ENCODE measurements at regions not wholly inside any gene's neighbourhood (a gene's known extent, or its start where the extent isn't known, plus 50 kb on each side); places are given as distances from the start of the nearest gene placed in this dataset.

DNA sequence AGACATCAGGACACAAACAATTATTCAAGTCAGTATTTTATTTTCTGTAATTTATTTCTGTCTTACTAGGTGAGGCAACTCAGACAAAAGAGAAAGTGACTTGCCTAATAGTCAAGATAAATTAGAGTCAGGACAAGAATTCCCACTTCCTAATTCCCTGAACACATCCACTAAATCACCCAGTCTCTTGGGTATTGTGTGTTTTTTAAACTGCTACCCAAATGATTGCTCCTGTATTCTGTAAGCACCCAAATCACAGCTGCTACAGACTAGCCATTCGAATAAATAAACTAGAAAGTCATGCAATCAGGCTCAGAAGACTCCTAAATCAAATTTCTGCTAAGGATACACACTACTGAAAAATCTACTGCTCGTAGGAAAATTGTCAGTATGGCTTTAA lies 263.0 kb downstream of the DUSP6 start:
- TF ChIP-seq, protein P1, sequence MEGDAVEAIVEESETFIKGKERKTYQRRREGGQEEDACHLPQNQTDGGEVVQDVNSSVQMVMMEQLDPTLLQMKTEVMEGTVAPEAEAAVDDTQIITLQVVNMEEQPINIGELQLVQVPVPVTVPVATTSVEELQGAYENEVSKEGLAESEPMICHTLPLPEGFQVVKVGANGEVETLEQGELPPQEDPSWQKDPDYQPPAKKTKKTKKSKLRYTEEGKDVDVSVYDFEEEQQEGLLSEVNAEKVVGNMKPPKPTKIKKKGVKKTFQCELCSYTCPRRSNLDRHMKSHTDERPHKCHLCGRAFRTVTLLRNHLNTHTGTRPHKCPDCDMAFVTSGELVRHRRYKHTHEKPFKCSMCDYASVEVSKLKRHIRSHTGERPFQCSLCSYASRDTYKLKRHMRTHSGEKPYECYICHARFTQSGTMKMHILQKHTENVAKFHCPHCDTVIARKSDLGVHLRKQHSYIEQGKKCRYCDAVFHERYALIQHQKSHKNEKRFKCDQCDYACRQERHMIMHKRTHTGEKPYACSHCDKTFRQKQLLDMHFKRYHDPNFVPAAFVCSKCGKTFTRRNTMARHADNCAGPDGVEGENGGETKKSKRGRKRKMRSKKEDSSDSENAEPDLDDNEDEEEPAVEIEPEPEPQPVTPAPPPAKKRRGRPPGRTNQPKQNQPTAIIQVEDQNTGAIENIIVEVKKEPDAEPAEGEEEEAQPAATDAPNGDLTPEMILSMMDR (conservative IDR thresholded peaks at IDR 0.05; ENCODE audit: low read length), result no peak
- TF ChIP-seq EZH2phosphoT487 (IDR thresholded peaks at IDR 0.05; ENCODE audit: borderline replicate concordance, low read depth, low read length), result no peak
